ENCODE measurements at regions not wholly inside any gene's neighbourhood (a gene's known extent, or its start where the extent isn't known, plus 50 kb on each side); places are given as distances from the start of the nearest gene placed in this dataset.

DNA sequence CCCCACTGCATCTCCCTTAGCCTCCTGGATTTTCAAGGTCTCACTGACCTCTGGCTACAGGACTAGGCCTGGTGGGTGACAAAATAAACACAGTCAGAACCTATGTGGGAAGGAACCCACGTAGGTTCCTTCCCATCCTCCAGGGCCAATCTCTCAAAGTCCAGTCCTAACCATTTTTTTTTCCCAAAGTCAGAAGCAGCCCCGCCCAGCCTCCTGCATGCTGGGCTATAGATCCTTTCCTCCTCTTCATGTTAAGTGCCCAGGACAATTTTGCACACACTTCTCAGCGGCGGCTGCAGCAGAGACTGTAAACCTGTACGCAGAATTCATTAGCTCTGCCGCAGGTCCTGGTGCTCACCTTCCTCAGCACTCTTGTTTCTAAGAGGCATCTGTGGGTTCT is 285.8 kb downstream of the NPIPA8 start:
- DNase-seq = no peak

GRCh38 chr16:18050234-18050633 is 286.3 kb downstream of the NPIPA8 start:
- DNase-seq = no peak

- no peak for DNase-seq
Observed at GRCh38 chr16:18049547-18050133, 286.9 kb downstream of the NPIPA8 start.

GRCh38 chr16:18048853-18049546 is 287.5 kb downstream of the NPIPA8 start:
- no peak for DNase-seq

DNA sequence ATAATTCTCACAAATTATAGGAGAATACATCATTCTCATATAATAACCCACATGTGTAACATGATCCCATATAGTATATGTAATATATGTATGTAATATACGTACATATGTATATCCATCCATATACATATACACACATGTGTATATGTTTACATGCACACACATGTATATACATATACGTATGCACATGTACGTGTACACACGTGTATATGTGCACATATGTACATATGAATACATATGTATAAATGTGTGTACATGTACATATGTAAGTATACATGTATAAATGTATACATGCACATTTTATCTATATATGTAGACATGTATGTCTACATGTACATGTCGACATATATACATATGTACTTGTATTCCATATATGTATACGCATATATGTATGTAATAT is 288.8 kb downstream of the NPIPA8 start:
- no peak for DNase-seq

GRCh38 chr16:18045356-18045755 is 291.2 kb downstream of the NPIPA8 start:
- no peak for DNase-seq

- DNase-seq = no peak
Observed at GRCh38 chr16:18041864-18042834, 294.4 kb downstream of the NPIPA8 start.

DNA sequence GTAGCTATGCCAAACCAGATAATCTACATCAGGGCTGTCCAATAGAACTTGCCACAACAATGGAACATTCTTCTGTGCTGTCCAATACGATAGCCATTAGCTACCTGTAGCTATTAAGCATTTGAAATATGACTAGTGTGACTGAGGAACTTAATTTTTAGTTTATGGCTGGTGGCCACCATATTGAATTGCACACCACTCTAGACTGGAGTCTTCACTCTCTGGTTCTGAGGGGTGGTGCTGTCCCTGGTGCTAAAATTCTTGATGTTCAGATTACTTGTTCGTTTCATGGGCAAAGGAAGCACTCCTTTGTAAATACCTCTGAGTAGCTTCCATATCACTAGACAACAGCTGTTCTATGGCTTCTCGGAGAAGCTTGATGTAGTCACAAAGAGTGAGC is 296.6 kb downstream of the NPIPA8 start:
- peak; percentile 20 for DNase-seq

DNA sequence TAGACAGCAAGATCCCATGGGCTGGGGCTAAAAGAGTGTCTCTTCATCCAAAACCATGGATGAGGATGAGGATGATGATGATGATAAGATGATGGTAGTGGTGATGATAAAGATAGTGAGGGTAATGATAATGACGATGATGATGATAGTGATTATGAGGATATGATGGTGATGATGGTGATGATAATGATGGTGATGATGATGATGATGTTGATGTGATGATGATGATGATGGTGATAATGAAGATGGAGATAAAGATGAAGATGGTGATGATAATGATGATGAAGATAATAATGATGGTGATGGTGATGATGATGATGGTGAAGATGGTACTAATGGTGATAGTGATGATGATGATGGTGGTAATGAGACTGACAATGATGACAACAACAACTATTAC is 299.5 kb downstream of the NPIPA8 start:
- DNase-seq = no peak

DNA sequence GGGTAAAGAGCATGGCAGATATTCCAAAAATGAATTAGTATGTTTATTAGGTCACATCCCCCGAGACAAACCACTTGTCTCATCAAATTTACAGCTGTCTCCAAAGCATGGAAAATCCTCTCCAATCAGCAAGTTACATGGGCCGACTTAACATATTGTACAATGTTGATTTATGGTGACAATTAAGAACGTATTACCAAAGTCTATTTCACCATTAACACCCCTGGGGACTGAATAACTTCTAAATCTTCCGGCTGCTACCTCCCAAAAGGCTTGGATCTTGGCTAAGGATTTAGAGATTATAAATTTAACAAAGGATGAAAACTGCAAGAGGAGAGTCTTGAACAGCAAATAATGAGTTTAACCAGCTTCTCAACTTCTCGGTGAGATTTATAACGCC is 311.9 kb downstream of the NPIPA8 start:
- no peak for DNase-seq

DNA sequence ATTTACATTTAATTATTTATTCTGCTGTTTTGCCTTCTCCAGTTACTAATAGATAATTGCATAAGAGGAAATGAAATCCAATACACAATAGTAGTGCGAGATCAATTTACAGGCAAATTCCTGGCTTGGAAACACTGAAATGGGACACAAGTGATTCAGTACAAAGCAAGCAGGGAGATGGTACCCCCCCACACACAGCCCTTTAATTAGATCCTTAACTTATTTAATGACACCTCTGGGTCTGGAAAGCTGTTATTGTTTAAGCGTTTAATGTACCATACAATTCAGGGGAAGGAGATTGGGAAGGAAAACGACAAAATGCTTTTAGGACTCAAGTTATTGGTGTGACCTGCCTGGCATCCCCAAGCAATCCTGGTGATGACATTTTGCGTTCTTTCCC is 318.2 kb downstream of the NPIPA8 start:
- no peak for DNase-seq

GRCh38 chr16:18013863-18014262 is 322.7 kb downstream of the NPIPA8 start:
- no peak for DNase-seq

GRCh38 chr16:18008356-18008755 is 328.2 kb downstream of the NPIPA8 start:
- DNase-seq = no peak

GRCh38 chr16:18003033-18003432 is 333.5 kb downstream of the NPIPA8 start:
- DNase-seq = no peak

- no peak for DNase-seq
Observed at GRCh38 chr16:17998996-17999395, 337.5 kb downstream of the NPIPA8 start.

DNA sequence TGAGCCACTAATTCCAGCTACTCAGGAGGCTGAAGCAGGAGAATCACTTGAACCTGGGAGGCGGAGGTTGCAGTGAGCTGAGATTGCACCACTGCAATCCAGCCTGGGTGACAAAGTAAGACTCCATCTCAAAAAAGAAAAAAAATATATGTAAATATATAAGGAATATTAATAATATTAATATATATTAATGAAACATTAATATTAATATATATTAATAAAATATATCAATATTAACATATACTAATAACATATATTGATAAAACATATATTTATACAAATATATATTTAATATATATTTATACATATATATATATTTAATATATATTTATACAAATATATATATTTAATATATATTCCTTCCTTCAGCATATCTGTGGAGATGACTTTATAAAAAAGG is 338.0 kb downstream of the NPIPA8 start:
- no peak for DNase-seq

DNA sequence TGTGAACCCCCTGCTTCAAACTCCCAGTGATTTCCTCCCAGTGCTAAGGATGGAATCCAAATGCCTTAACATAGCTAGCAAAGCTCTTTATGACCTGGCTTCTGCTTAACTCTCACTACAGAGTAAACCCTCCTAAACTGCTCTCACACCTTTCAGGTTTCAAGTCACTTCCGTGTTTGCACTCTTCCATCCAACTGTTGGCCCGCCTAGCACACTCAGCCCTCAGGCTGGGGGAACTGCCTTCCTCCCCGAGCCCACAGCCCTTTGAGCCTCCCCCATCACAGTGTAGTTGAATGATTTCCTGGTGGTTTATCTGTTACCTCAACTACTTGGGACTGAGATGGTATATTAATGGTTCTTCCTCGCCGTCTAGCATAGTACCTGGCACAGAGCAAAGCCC is 342.5 kb downstream of the NPIPA8 start:
- DNase-seq = no peak

DNA sequence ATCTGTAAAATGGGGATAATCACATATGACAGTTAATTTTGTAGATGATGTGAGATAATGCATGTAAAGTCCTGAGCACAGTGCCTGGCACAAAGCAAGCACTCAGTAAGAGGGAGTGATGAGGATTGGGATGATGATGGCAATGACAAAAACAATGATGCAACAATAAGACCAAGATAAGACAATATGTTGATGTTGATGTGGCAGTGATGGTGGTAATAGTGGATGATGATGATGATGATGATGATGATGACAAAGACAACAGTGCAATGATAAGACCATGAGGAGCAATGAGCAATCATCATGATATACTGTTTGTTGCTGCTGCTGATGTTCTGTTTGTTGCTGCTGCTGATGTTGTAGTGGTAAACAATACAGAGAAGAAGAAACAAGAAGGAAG is 344.1 kb downstream of the NPIPA8 start:
- DNase-seq = no peak

DNA sequence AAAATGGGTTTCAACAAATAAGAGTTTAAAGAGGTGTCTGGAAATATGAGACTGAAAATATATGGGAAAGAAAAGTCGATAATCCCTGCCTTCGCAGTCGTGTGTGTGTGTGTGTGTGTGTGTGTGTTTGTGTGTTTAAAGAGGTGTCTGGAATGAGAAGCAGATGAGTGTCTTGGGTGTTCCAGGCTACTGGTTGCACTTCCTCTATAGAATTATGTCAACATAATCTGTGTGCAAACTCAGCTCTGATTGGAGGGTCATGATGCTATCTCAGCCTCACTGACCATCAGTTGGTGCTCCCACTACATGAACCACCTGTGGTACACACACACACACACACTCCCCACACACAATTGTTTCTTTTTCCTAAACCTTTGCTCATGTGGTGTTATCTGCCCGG is 347.3 kb downstream of the NPIPA8 start:
- DNase-seq = no peak

DNA sequence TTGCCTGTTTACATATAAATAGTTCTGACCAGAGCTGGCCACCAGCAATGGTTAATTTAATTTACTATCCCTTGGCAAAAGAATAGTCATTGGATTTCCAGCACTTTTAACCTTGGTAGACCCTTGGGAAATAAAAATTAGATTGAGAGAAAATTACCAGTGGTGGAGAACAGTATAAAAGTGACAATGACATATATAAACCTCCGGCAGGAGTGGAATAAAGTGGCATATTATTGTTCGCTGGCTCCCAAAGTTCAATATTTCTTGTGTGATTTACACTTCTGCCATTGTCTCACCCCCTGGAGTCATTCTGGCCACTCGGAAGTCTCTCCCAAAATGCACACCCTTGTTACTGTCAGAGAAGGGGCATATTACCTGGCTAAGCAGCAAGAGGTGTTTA is 347.7 kb downstream of the NPIPA8 start:
- DNase-seq = no peak

GRCh38 chr16:17986991-17987390 is 349.5 kb downstream of the NPIPA8 start:
- DNase-seq = no peak

DNA sequence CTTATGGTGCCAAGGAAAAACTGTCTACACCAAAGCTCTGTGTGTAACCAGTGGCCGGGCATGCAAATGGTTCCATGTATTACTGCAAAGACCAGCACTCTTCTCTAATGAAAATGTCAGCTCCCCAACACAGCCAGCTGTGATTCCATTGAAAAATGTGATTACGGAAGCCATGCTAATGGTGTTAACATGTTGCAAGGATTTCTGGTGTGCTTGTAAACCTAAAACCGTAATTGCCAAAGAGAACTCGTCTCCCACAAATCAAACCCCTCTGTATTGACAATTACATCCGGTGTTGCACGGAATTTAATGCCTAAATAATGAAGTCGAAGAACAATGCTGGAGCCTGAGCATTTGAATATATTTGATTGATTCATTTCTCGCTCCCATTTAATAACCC is 351.7 kb downstream of the NPIPA8 start:
- DNase-seq = no peak

GRCh38 chr16:17983847-17984639 is 352.5 kb downstream of the NPIPA8 start:
- DNase-seq = no peak

All from hematopoietic multipotent progenitor cell treated with erythropoietin and hydrocortisone succinate and interleukin-3 and kit ligand, for 4 days (in vitro differentiated cells).